NCI-H2196 (cell line): ENCODE measurements at regions not wholly inside any gene's neighbourhood (a gene's known extent, or its start where the extent isn't known, plus 50 kb on each side); places are given as distances from the start of the nearest gene placed in this dataset.
"Not testable (repeated sequence)": the region's sequence is repeated elsewhere in the genome, so short reads cannot be mapped to it uniquely, and the experiment has no call there.

Experiments used
- DNase-seq: peaks from one replicate; lab custom pipeline; 2025; ENCODE audit not compliant: unreplicated experiment; lab: John Stamatoyannopoulos, UW

DNA sequence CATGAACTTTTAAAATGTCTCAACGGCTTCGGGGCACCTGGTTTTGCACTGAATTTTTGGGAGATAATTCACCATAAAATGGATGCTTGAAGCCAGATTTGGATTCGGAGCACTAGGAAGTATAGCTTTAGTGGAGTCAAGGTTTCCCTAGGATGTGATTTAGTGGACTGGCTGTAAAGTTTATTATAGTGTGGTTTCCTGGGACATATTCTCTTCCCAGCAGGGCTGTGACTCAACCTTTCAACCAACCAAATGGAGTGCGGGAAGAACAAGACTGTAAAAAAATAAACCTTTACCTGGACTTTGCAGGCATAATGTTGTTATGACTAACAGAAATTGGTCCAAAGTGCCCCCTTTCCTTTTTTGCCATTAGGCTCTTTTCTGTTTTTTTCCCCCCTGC lies 327.4 kb upstream of the MAN1A1 start:
- DNase-seq, result no peak

DNA sequence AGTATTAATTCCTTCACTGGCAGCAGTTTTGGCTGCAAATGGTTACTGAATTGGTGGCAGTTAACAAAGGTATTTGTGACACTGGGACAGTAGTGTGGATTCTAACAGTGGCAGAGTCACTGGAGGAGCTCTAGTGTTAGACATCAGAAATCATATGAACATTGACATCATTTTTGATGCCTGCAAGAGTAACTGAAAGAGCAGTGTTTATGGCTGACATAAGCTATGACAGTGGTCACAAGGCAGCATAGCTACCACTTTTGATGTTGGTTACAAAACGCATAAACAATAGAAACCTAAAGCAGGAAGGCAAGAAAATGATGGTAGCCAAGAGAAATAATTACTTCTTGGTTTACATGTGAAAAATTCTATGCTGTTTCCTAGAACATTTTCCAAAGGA lies 326.7 kb upstream of the MAN1A1 start:
- no peak for DNase-seq

DNA sequence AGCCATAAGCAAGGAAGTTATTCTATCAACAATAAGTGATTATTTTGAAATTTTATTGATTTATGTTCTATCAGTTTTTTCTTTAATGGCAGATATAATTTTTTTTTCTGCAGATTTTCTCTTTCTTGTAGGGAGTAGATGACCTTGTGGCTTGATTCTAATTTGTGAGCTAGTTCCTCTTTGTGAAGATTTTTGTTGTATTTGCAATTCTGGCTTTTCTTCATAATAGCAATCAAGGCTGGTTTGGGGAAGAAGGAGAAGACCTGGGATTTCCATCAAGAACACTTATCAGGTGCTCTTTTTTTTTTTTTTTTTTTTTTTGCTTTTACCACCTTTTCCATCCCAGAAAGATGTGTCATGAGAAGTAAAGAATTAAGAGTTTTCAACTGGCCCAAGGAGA lies 324.2 kb upstream of the MAN1A1 start:
- no peak for DNase-seq

DNA sequence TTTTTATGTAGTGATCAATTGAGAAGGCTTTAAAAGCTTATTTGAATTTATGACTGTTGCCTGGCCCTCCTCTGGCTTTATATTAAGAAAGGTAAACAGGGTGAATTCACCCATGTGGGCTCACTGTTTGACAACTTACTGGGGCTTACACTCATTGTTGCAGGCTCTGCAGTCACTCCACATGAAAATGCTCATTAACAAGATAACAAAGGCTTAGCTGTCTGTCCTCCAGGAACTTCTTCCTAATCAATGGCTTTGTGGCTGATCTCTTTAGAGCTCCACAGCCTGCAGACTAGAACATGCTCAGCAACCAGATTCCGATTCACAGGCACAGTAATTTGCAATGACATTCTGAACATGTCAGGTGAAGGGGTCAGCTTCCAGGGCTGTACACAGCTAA lies 323.2 kb upstream of the MAN1A1 start:
- DNase-seq, result no peak

DNA sequence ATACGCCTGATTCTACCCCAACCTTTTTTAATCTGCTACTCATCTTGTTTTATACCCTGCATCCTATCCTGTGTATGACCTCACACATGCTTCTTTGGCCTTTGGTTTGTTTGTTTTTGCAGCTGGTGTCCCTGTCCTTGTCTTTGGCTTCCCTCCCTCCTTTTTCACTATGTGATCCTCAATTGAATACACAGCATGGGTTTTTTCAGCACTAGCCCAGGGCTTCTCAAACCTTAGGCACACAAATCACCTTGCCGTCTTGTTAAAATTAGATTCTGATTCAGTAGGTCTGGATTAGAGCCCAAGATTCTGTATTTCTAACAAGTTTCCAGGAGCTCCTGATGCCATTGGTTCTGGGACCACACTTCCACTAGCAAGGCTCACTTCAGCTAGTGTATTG lies 321.5 kb upstream of the MAN1A1 start:
- DNase-seq, result no peak

DNA sequence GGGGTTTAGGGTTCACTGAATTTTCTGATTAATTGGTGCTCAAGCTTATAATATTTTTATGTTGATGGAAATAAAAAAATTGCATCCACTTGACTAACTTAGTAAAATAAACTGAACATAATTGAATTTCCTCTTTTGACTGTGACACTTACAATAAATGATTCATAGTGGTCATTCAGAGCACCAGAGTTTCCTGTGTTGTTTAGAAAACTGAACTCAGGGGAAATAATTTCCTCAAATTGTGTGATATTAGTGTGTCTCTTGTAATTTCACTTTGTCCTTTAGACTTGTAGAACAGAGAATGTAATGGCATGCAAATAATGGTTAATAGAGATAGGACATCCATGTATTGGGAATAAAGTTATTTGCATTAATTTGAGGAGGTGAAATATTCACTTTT lies 319.7 kb upstream of the MAN1A1 start:
- no peak for DNase-seq

DNA sequence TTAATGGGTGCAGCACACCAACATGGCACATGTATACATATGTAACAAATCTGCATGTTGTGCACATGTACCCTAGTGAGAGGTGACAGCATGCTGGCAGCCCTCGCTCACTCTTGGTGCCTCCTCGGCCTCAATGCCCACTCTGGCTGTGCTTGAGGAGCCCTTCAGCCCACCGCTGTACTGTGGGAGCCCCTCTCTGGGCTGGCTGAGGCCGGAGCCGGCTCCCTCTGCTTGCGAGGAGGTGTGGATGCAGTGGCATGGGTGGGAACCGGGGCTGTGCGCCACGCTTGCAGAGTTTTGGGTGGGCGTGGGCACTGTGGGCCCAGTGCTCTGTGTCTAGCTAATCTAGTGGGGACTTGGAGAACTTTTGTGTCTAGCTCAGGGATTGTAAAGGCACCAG lies 315.9 kb upstream of the MAN1A1 start:
- not testable (repeated sequence) for DNase-seq

DNA sequence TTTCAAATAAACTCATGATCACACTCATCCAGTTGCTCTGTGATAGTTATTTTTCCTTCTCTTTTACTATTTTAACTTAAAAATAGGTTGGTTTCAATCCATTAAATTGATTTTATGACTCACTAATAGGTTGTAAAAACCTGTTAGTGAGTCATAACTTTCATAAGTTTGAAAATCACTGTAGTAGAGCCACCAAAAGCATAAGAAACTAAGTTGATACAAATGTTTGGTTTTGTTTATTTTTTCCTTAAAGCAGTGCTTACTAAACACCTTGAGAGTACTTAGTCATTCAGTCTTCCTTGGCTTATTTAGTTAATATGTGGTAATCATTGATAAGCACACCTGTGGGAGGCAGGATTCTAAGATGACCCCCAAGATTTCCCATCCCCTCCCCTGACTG lies 312.1 kb upstream of the MAN1A1 start:
- no peak for DNase-seq

DNA sequence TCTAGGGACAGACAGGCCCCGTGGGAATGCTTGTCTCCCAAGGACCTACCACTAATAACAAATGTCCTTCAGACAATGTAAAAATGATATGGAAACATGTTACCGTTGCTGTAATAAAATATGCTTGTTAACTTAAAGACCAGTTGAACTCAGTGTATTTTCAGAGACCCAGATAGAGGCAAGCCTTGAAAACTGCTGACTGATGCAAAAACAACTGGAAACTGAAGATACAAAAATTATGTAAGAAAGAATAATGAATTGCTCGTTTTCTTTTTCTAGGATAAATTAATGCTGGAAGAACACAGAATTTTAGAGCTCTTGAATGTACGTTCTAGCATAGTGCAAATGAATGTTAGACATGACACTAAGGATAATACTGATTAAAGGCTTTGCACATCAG lies 311.5 kb upstream of the MAN1A1 start:
- DNase-seq, result no peak

DNA sequence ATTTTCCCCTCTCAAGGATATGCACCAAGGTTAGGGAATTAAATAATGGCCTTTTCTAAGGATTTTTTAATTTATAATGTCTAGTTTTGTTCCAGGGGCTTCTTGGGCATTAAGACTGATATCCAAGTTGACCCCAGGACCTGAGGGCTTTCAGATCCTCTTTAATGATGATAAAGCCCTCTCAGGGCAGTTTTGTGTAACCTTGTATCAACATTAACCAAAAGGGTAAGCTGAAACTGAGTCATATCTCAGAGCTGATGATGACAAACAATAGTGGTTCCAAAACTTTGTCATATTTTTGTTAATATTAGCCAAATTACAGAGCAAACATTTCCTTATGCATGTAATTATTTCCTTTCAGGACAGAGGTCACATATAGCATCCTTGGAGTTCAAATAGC lies 309.4 kb upstream of the MAN1A1 start:
- no peak for DNase-seq

DNA sequence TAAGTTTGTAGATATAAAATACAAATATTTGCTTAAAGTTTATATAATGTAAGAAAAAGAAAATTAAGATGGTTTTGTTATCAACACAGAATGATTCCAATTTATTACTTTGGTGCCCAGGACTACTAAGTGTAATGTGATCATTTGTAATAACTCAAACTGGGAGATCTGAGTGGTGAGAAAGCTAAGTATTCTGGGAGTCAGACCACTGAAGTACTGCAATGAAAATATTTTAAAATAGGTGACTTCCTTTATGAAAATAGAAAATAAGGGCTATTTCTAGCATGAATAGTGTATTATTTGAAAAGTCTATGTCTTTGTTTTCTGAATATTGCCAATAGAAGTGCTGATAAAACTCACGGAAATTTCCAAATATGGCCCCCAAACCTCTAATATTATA lies 305.6 kb upstream of the MAN1A1 start:
- DNase-seq, result no peak

DNA sequence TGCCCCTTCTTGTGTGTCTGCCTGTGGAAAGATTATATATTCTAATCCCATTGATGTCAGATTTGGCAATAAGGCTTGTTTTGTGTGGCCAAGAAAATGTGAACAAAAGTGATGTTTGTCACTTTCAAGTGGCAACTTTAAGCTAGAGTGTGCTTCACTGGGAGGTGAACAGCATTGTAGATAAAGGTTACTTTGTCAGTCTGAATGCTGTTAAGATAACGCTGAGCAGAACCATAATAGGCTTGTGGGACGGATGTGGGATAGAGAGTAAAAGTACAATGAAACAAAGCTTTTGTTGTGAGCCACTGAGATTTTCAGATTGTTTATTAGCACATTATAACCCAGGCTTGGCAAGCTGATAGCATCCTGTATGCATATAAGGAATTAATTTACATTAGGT lies 303.8 kb upstream of the MAN1A1 start:
- no peak for DNase-seq

DNA sequence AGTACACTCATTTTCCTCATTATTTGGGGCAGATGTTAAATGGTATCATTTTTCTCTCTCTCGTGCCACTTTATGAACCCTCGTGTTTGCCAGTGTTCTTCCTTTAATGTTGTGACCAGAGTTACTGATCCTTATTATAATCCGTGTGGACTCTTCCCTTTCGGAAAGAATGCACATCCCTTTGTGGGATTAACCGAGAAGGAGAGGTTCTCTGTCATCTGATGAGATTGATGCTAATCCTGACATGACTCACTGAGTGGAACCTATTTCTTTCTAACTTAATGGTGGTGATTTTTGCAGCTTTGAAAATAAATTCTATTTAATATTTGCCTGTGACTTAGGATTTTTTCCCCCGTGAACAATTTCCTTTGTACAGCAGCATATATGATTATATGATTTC lies 300.0 kb upstream of the MAN1A1 start:
- DNase-seq, result no peak

DNA sequence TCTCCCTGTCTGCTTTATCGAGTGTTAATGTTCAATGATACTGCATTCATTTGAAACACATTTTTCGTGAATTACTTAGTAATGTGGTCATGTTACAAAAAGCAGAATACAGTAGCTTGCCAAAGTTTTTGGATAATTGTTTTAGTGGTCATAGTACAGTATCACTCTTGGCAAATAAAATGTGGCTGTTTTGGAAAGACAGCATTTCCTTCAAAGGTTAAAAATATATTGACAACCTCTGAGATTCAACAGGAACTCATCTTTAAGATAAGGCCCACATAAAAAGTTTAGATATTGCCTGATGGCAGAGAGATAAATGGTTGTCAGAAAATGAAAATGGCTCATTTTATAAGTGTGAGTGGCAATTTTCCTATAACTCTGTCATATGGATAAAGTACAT lies 297.7 kb upstream of the MAN1A1 start:
- no peak for DNase-seq

DNA sequence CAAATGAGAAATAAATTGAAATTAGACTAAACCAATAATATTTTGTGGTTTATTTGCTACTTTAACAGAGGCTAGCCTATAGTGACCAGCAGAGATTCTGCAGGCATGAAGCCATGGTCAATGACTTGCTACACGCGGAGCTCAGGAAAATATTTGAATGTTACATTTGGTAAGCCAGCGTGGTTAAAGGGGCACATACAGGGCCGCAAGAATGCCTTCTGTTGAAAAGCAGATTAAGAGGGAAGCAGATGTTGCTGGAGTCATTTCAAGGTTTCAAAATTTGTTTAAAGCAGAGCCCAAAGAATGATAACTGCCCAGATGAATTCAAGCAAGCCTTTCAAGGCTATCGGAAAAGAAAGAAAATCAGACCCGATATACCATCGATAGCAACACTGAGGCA lies 294.3 kb upstream of the MAN1A1 start:
- no peak for DNase-seq

DNA sequence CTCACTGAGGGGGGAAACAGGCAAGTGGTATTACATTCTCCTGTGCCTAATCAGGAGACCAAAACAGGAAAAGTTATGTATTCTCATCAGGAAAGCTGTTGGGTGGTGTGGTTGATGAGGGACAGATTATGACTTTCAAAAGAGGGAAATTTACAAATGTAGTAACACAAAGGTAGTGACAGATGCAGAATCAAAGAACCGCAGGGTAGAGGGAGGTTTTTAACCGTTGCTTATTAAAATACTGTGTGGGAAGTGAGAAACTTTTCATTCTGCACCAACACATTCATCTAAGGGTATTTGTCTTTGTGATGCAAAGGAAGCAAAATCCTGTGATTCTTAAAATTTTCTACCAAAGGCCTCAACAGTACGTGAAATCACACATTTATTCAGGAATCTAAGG lies 288.2 kb upstream of the MAN1A1 start:
- DNase-seq, result no peak

DNA sequence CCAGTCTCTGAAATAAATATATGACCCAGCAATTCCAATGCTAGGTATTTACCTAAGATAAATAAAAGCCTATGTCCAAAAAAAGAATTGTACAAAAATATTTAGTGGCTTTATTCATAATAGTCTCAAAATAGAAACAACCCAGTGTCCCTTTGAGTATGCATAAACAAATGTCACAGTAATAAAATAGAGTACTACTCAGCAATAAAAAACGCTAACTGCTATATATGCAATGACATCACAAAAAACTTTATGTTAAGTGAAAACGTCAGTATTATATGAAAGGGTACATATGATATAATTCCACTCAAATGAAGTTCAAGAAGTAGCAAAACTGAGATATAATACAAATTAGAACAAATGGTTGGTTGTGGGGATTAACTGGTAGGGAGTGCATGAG lies 286.5 kb upstream of the MAN1A1 start:
- no peak for DNase-seq

DNA sequence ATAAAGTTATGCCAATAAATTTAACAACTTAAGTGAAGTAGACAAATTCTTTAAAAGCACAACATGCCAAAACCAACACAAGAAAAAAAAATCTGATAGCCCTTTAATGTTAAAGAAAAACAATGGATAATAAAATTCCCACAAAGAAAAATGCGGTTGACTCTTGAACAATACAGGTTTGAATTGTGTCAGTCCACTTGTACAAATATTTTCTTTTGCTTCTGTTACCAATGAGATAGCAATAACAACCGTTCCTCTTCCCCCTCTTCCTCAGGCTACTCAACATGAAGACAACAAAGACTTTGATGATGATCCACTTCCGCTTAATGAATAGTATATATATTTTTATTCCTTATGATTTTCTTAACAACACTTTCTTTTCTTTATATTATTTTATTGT lies 283.9 kb upstream of the MAN1A1 start:
- DNase-seq, result no peak

DNA sequence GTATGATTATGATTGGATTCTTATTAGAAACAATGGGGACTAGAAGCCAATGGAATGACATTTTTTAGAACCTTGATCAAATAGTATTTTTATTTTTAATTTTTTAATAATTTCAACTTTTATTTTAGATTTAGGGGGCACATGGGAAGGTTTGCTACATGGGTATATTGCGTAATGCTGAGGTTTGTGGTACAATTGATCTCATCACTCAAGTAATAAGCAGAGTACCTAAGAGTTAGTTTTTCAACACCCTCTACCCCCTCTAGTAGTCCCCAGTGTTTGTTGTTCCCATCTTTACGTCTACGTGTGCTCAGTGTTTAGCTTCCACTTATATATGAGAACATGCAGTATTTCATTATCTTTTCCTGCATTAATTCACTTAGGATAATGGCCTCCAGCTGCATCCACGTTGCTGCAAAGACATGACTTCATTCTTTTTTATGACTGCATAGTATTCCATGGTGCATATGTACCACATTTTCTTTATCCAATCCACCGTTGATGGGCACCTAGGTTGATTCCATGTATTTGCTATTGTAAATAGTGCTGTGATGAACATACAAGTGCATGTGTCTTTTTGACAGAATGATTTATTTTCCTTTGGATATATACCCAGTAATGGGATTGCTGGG lies 281.1 kb upstream of the MAN1A1 start:
- DNase-seq, result no peak

DNA sequence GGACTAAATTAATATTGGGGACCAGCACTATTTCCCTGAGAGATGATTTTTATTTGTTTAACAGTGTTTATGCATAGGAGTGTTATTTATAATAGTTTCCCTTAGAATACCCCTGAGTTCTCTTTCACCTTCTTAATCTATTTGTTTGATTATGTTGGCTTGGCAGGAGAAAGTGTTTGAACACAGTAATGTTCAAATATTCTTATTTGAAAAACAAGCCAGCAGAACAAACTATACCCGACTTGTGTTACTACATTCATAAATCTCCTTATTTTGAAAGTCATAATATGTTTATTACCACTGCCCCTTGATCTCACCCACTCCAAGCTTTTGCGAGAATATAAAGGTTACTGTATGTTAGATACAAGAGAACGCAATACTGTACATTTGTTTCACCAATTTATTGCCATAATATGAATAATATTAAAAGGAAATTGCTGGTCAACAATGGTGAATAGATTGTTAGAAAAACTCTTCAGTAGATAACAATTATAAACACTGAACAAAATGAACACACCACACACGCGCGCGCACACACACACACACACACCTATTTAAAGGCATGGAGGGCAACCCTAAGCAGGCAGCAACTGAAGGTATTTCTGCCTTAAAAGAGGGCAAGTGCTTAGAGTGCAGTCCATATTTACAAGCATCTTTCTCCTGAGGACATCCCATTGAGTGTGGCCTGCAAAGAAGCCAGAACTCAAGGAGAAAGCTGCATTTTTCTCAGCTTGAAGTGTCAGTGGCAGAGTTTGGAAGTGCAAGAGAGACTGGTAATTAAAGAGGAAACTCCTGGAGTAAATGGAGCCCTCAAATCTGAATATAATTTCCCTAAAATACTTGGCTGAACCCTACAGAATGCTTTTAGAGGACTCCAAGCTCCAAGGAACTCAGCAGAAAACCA lies 279.4 kb upstream of the MAN1A1 start:
- DNase-seq, result no peak

DNA sequence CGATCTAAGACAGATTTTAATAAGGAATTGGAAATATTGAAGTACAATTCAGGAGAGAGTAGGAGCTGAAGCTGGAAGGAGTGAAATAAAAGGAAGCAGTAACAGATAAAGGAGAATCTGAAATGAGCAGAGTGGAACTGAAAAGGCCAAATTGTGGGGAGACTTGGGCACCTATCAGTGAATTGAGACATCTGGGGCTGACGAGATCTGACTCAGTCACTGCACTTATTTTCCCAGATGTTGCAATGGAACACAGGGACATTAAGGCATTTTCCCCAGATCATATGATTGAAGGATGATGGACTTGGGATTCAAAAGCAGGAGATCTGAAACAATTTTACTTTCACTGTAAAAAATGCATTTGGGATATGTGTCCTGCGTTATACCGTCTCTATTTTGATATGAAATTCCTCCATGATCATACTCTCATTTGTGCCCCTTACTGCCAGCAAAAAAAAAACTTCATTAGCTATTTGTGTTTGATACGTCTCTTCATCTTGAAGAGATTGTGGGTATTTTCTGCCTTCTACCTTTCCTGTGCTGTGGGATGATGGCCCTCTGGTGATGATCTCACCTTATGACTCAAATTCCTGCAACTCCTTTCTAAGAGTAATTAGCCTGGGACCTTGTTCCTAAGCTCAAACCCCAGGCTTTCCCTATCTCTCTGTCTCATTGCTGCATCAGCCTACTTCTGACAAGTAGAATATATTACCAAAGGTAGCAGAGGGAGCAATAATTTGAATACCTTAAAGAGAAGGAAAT lies 278.5 kb upstream of the MAN1A1 start:
- DNase-seq, result no peak
